H1 (cell line): ENCODE measurements at regions not wholly inside any gene's neighbourhood (a gene's known extent, or its start where the extent isn't known, plus 50 kb on each side); places are given as distances from the start of the nearest gene placed in this dataset.

ENCODE experiments used
- BACH1 ChIP-seq: IDR thresholded peaks from 2 replicates; pipeline ENCODE4 v1.6.1; 2012; ENCODE audit warnings: low read length, improper control_type of control experiment
- RAD21 ChIP-seq, 2 experiments: IDR thresholded peaks in 1 of 2; conservative IDR thresholded peaks in 1 of 2; 2 replicates each; pipeline ENCODE4 v1.6.1; 2011; ENCODE audit warnings: low read depth in 2 of 2, low read length in 2 of 2, improper control_type of control experiment in 1 of 2, inconsistent platforms in 1 of 2, mild to moderate bottlenecking in 1 of 2, moderate library complexity in 1 of 2

DNA sequence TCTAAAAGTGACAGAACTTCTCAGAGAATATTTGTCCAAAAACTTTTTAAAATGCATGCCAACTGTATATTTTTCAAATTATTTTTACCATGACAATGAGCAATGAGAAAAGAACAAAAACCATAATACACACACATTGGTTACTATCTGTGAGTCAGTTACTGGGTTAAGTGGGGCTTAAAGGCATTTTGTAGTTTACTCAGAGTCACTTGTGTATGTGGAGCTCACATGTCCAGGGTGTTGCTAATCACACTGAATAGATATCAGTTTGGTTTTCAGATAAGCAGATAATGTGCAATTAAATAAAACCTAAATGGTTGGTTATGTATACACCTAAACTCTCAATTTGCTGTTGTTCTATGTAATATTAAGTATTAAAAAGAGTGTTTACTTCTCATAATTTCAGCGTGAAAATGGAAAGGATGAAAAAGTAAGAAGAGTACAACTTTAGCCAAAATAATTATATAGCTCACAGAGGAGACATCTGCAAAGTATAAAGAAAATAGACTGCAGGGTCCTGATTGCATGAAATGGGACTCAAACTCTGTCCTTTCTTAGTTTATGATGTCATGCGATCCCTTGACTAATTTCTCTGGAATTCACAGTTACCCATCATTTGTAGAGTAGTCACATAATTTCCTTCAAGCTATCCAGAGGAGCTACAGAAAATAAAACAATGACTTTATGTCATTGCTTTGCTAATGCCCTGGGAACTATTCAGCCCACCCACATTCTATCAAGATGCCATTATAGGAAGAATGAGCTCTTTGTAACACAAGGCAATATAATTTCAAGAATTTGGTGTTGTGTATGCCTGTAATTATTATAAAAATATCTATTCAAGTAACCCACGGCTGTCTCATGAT, 388.0 kb upstream of the ZNF608 start (continued):
- TF ChIP-seq BACH1 (no peak), RAD21 (IDR thresholded peaks at IDR 0.05 in 1 of 2, conservative IDR thresholded peaks at IDR 0.05 in 1 of 2; ENCODE audit: low read depth in 2 of 2, low read length in 2 of 2) (no peak)
- TF ChIP-seq, all 59 proteins: peak for 0
